Neural progenitor cell (in vitro differentiated cells): ENCODE measurements at regions not wholly inside any gene's neighbourhood (a gene's known extent, or its start where the extent isn't known, plus 50 kb on each side); places are given as distances from the start of the nearest gene placed in this dataset.

Experiments used
- EZH2 ChIP-seq: fragments of 200-600 bp; sonication (generic); IDR thresholded peaks from 2 replicates; pipeline ENCODE4 v1.6.1; 2017; ENCODE audit warnings: antibody characterized with exemption, mild to moderate bottlenecking, moderate library complexity
- EZH2phosphoT487 ChIP-seq: fragments of 200-600 bp; sonication (generic); IDR thresholded peaks from 2 replicates; pipeline ENCODE4 v1.6.1; 2017; ENCODE audit warnings: antibody characterized with exemption
- TF ChIP-seq, protein P1 (sequence below): fragments of 200-600 bp; sonication (generic); IDR thresholded peaks from 2 replicates; pipeline ENCODE4 v1.5.1; 2017; ENCODE audit warnings: antibody characterized with exemption, mild to moderate bottlenecking

GRCh38 chr13:33450956-33451709 is 165.6 kb upstream of the STARD13 start:
- TF ChIP-seq EZH2phosphoT487 (no peak), EZH2 (no peak)
- TF ChIP-seq, protein P1, sequence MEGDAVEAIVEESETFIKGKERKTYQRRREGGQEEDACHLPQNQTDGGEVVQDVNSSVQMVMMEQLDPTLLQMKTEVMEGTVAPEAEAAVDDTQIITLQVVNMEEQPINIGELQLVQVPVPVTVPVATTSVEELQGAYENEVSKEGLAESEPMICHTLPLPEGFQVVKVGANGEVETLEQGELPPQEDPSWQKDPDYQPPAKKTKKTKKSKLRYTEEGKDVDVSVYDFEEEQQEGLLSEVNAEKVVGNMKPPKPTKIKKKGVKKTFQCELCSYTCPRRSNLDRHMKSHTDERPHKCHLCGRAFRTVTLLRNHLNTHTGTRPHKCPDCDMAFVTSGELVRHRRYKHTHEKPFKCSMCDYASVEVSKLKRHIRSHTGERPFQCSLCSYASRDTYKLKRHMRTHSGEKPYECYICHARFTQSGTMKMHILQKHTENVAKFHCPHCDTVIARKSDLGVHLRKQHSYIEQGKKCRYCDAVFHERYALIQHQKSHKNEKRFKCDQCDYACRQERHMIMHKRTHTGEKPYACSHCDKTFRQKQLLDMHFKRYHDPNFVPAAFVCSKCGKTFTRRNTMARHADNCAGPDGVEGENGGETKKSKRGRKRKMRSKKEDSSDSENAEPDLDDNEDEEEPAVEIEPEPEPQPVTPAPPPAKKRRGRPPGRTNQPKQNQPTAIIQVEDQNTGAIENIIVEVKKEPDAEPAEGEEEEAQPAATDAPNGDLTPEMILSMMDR: no peak
